Lower leg skin (tissue), 3 donors: ENCODE measurements at regions not wholly inside any gene's neighbourhood (a gene's known extent, or its start where the extent isn't known, plus 50 kb on each side); places are given as distances from the start of the nearest gene placed in this dataset.

Experiments used
- CTCF ChIP-seq, 3 donors: fragments of 450-650 bp; IDR thresholded peaks; one replicate each; pipeline ENCODE4 v1.5.1; 2016; ENCODE audit warnings: antibody characterized with exemption in 3 of 3, mild to moderate bottlenecking in 3 of 3, moderate library complexity in 2 of 3
- POLR2A ChIP-seq, 2 donors: fragments of 450-650 bp; IDR thresholded peaks; one replicate each; pipeline ENCODE4 v1.6.1; 2016 to 2017; ENCODE audit warnings: antibody characterized with exemption in 2 of 2, mild to moderate bottlenecking in 1 of 2, moderate library complexity in 1 of 2

- TF ChIP-seq CTCF (IDR thresholded peaks at IDR 0.05) (no peak), POLR2A (IDR thresholded peaks at IDR 0.05) (no peak)
Observed at GRCh38 chr6:141548966-141549365, 583.8 kb upstream of the GJE1 start.
